Psoas muscle (tissue), 7 donors: ENCODE measurements at regions not wholly inside any gene's neighbourhood (a gene's known extent, or its start where the extent isn't known, plus 50 kb on each side); places are given as distances from the start of the nearest gene placed in this dataset.

ENCODE experiments used
- ATAC-seq, 4 donors: fragments of 200-7000 bp; cut with Tn5 transposase; one replicate each; pipeline ENCODE4 v1.9.1; 2020; ENCODE audit warnings: moderate library complexity in 3 of 4, mild to moderate bottlenecking in 2 of 4
- DNase-seq, 2 donors: peaks; one replicate each; pipeline ENCODE4 v3.0.0-alpha.2; 2020
- H3K27ac ChIP-seq: fragments of 200-600 bp; one replicate; pipeline ENCODE4 v1.8.0; 2022
- H3K27me3 ChIP-seq, 3 donors: fragments of 200-600 bp in 1 of 3; one replicate each; pipeline versions ENCODE4 v1.6.1 to v1.8.0; 2013 to 2022; ENCODE audit warnings: low read length in 2 of 3, mild to moderate bottlenecking in 2 of 3, moderate library complexity in 1 of 3; ENCODE audit not compliant: insufficient read depth in 3 of 3
- H3K36me3 ChIP-seq, 2 donors: fragments of 200-600 bp in 1 of 2; one replicate each; pipeline versions ENCODE4 v1.6.1 to v1.8.0; 2013 to 2022; ENCODE audit warnings: low read depth in 1 of 2, mild to moderate bottlenecking in 1 of 2, moderate library complexity in 1 of 2; ENCODE audit not compliant: insufficient read depth in 1 of 2
- H3K4me1 ChIP-seq: fragments of 200-600 bp; one replicate; pipeline ENCODE4 v1.8.0; 2022
- H3K4me3 ChIP-seq: fragments of 200-600 bp; one replicate; pipeline ENCODE4 v1.8.0; 2022; ENCODE audit warnings: mild to moderate bottlenecking
- H3K9me3 ChIP-seq: fragments of 200-600 bp; one replicate; pipeline ENCODE4 v1.8.0; 2022
- CTCF ChIP-seq: fragments of 200-600 bp; IDR thresholded peaks from one replicate; pipeline ENCODE4 v1.8.0; 2022; ENCODE audit warnings: antibody characterized with exemption
- WGBS, 3 donors: extraction: QIAGEN DNeasy Blood & Tissue Kit; methylation state at CpG; one replicate each; pipeline versions ENCODE4 v1.1.6 to v1.1.7; 2013; 5-methylcytosine and 5-hydroxymethylcytosine counted together
- intact Hi-C, 2 donors: fragments of 100-400 bp; cut with DNase I; formaldehyde crosslinking; loops; one replicate each; pipeline versions ENCODE4 v1.11.0 to v1.14.2; 2022
- donor health status: healthy with polysubstance abuse.
- donor health status: DM: no; HTN: no; CAD: no; lungs with moderate emphysema.
- donor health status: Bipolar disorder and iron deficiency.
- donor health status: healthy.
- donor health status: DM: yes; HTN: yes; CAD: no.
- donor health status: DM: no; HTN: no; CAD: no.
- donor health status: DM: yes; HTN: yes; CAD: no.

- TF ChIP-seq CTCF = no peak
- no peaks in the 10 kb centered on the region for H3K9me3 ChIP-seq
- no peak for ATAC-seq
- H3K27me3 ChIP-seq = no peaks in the 10 kb centered on the region
- no peaks in the 10 kb centered on the region for H3K36me3 ChIP-seq
- DNase-seq = no peak
- no peak overlapping the region for H3K4me3 ChIP-seq
- no peak overlapping the region for H3K27ac ChIP-seq
- intact Hi-C loops = no loop called here
- no peaks in the 10 kb centered on the region for H3K4me1 ChIP-seq
- WGBS, 3 donors = 78 to 89% (median 79%) methylated on average over 3 to 4 of the region's 6 CpGs
These were observed 1269.9 kb downstream of the ADGRL3 start for GRCh38 chr4:62470020-62470419.

DNA sequence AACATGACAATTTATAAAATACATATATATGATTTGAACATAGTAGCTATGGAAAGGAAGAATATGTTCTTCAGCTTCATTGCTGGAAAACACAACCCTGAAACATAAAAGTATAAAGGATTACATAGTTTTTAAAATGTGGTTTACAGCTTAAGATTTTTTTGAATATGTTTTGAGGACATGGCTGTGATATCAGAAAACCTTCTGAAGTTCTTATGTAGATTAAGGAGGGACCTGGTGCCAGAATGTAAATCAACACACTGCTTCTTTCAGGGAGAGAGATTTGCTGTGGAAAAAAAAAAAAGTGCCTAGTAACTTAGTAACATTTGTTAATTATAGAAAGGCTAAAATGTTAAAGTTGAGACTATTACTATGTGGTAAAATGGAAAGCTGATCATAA lies 1261.8 kb downstream of the ADGRL3 start:
- Histone ChIP-seq H3K27ac (no peak overlapping the region), H3K36me3 (no peaks in the 10 kb centered on the region), H3K4me1 (no peaks in the 10 kb centered on the region), H3K4me3 (no peak overlapping the region), H3K9me3 (no peaks in the 10 kb centered on the region), H3K27me3 (no peaks in the 10 kb centered on the region)
- ATAC-seq (no peak), DNase-seq (no peak)
- intact Hi-C loops = no loop called here
- no peak for TF ChIP-seq CTCF

- no peaks in the 10 kb centered on the region for H3K36me3 ChIP-seq
- DNase-seq (no peak), ATAC-seq (no peak)
- H3K9me3 ChIP-seq = no peaks in the 10 kb centered on the region
- 77 to 78% (median 77%) methylated on average over 3 of the region's 3 CpGs for WGBS, 3 donors
- intact Hi-C loops = no loop called here
- H3K4me1 ChIP-seq = no peaks in the 10 kb centered on the region
- H3K27ac ChIP-seq = no peak overlapping the region
- no peaks in the 10 kb centered on the region for H3K27me3 ChIP-seq
- no peak overlapping the region for H3K4me3 ChIP-seq
- TF ChIP-seq CTCF = no peak
These were observed 1260.2 kb downstream of the ADGRL3 start for GRCh38 chr4:62460329-62460728.

DNA sequence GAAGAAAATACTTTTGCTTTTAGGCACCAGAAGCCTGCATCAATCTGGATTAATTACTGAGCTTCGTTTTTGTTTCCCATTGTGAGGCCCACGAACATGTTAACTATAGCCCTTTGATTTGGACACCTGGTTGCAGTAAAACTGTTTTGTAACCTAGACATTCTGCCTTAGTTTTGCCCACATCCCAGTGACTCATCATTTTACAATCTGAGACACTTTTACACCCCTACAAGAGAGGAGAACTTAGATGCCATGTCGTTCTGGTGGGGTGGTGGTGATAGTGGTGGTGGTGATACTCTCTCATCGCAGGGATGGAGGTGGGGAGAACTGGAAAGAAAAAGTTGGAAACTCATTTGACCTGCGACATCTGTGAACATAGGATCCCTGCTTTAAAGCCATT lies 1257.2 kb downstream of the ADGRL3 start:
- no peaks in the 10 kb centered on the region for H3K9me3 ChIP-seq
- H3K4me1 ChIP-seq = no peaks in the 10 kb centered on the region
- H3K36me3 ChIP-seq = no peaks in the 10 kb centered on the region
- ATAC-seq (no peak), DNase-seq (no peak)
- no peak overlapping the region for H3K27ac ChIP-seq
- 67 to 69% (median 68%) methylated on average over 5 of the region's 5 CpGs for WGBS, 3 donors
- intact Hi-C loops = no loop called here
- TF ChIP-seq CTCF = no peak
- H3K4me3 ChIP-seq = no peak overlapping the region
- H3K27me3 ChIP-seq = no peaks in the 10 kb centered on the region

DNA sequence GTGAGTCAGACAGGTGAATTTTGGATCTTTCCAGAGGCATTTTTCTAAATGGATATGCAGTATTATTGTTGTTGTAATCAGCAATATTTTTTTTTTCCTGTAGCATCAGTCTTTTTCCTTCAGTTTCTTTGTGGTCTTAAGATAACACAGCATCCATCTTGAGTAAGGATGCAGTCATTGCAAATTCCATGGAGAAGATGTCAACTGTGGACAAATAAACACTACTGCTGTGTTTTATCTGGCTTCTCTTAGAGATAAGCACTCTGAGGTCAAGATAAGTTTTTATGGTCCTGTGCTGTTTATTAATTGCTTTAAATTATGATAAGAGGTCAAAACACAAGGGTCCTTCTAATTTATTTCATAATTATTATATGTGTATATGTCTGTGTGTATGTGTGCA lies 1255.7 kb downstream of the ADGRL3 start:
- Histone ChIP-seq H3K4me1 (no peaks in the 10 kb centered on the region), H3K36me3 (no peaks in the 10 kb centered on the region), H3K27ac (no peak overlapping the region), H3K4me3 (no peak overlapping the region), H3K27me3 (no peaks in the 10 kb centered on the region), H3K9me3 (no peaks in the 10 kb centered on the region)
- no peak for DNase-seq
- no peak for TF ChIP-seq CTCF
- ATAC-seq = no peak
- intact Hi-C loops = no loop called here
